Liver (tissue), 8 donors: ENCODE measurements at regions not wholly inside any gene's neighbourhood (a gene's known extent, or its start where the extent isn't known, plus 50 kb on each side); places are given as distances from the start of the nearest gene placed in this dataset.
A peak's percentile ranks its signal among the peaks of the same experiment; 100 is the strongest.

Experiments used
- DNase-seq: peaks from one replicate; pipeline ENCODE4 v3.0.0-alpha.2; 2017; ENCODE audit warnings: low spot score
- H3K27ac ChIP-seq, 2 donors: one replicate each; pipeline ENCODE4 v1.7.0; 2013; ENCODE audit warnings: inconsistent platforms in 2 of 2, low read length in 2 of 2, control low read depth in 1 of 2, low read depth in 1 of 2, mild to moderate bottlenecking in 1 of 2
- H3K27me3 ChIP-seq, 4 donors: one replicate each; pipeline versions ENCODE4 v1.6.1 to v1.7.0; 2013; ENCODE audit warnings: low read length in 3 of 4, inconsistent platforms in 1 of 4, mild to moderate bottlenecking in 1 of 4, moderate library complexity in 1 of 4; ENCODE audit not compliant: control insufficient read depth in 4 of 4, insufficient read depth in 4 of 4
- H3K36me3 ChIP-seq, 4 donors: one replicate each; pipeline versions ENCODE4 v1.6.1 to v1.7.0; 2013; ENCODE audit warnings: low read length in 3 of 4, mild to moderate bottlenecking in 3 of 4, low read depth in 1 of 4, moderate library complexity in 1 of 4; ENCODE audit not compliant: control insufficient read depth in 4 of 4, insufficient read depth in 3 of 4
- H3K4me1 ChIP-seq, 4 donors: one replicate each; pipeline versions ENCODE4 v1.6.1 to v1.7.0; 2013; ENCODE audit warnings: low read length in 3 of 4, mild to moderate bottlenecking in 3 of 4, moderate library complexity in 1 of 4; ENCODE audit not compliant: control insufficient read depth in 4 of 4, insufficient read depth in 4 of 4
- H3K4me3 ChIP-seq, 3 donors: one replicate each; pipeline versions ENCODE4 v1.6.1 to v1.7.0; 2013; ENCODE audit warnings: low read length in 3 of 3, control low read depth in 1 of 3, low read depth in 1 of 3, mild to moderate bottlenecking in 1 of 3
- H3K9ac ChIP-seq, 2 donors: one replicate each; pipeline ENCODE4 v1.7.0; 2013; ENCODE audit warnings: low read length in 2 of 2, mild to moderate bottlenecking in 2 of 2, moderate library complexity in 2 of 2, control low read depth in 1 of 2, low read depth in 1 of 2
- H3K9me3 ChIP-seq, 4 donors: one replicate each; pipeline versions ENCODE4 v1.6.1 to v1.7.0; 2013; ENCODE audit warnings: low read length in 3 of 4; ENCODE audit not compliant: control insufficient read depth in 4 of 4
- EGR1 ChIP-seq, 2 donors: IDR thresholded peaks; 2 replicates each; pipeline ENCODE4 v1.6.1; 2016 to 2018; ENCODE audit warnings: antibody characterized with exemption in 2 of 2, low read depth in 2 of 2
- FOXA1 ChIP-seq: IDR thresholded peaks from 2 replicates; pipeline ENCODE4 v1.6.1; 2016; ENCODE audit warnings: antibody characterized with exemption
- FOXA2 ChIP-seq: IDR thresholded peaks from 2 replicates; pipeline ENCODE4 v1.6.1; 2016; ENCODE audit warnings: antibody characterized with exemption
- GABPA ChIP-seq, 2 donors: IDR thresholded peaks in 1 of 2; conservative IDR thresholded peaks in 1 of 2; 2 replicates each; pipeline ENCODE4 v1.6.1; 2016; ENCODE audit warnings: antibody characterized with exemption in 2 of 2, mild to moderate bottlenecking in 1 of 2, moderate library complexity in 1 of 2
- HNF4A ChIP-seq, 2 donors: conservative IDR thresholded peaks; 2 replicates each; pipeline ENCODE4 v1.6.1; 2016; ENCODE audit warnings: antibody characterized with exemption in 2 of 2, mild to moderate bottlenecking in 2 of 2
- HNF4G ChIP-seq: IDR thresholded peaks from 2 replicates; pipeline ENCODE4 v1.6.1; 2016; ENCODE audit warnings: antibody characterized with exemption
- JUND ChIP-seq, 2 donors: IDR thresholded peaks; 2 replicates each; pipeline ENCODE4 v1.6.1; 2016; ENCODE audit warnings: antibody characterized with exemption in 2 of 2
- NR2F2 ChIP-seq: IDR thresholded peaks from 2 replicates; pipeline ENCODE4 v1.6.1; 2016; ENCODE audit warnings: antibody characterized with exemption
- RAD21 ChIP-seq, 2 donors: IDR thresholded peaks; 2 replicates each; pipeline ENCODE4 v1.6.1; 2016; ENCODE audit warnings: antibody characterized with exemption in 2 of 2, mild to moderate bottlenecking in 2 of 2
- RXRA ChIP-seq, 2 donors: IDR thresholded peaks; 2 replicates each; pipeline ENCODE4 v1.6.1; 2017 to 2018; ENCODE audit warnings: antibody characterized with exemption in 2 of 2, mild to moderate bottlenecking in 1 of 2
- SP1 ChIP-seq: IDR thresholded peaks from 2 replicates; pipeline ENCODE4 v1.6.1; 2018; ENCODE audit warnings: antibody characterized with exemption, mild to moderate bottlenecking
- TAF1 ChIP-seq: conservative IDR thresholded peaks from 2 replicates; pipeline ENCODE4 v1.6.1; 2016; ENCODE audit warnings: antibody characterized with exemption, mild to moderate bottlenecking
- YY1 ChIP-seq: IDR thresholded peaks from 2 replicates; pipeline ENCODE4 v1.6.1; 2016; ENCODE audit warnings: antibody characterized with exemption, mild to moderate bottlenecking
- whole genome bisulfite sequencing: extraction: QIAGEN DNeasy Blood & Tissue Kit; methylation state at CpG from one replicate; pipeline ENCODE4 v1.1.7; 2013; 5-methylcytosine and 5-hydroxymethylcytosine counted together
- TF ChIP-seq, protein P1 (sequence below): IDR thresholded peaks from 2 replicates; pipeline ENCODE4 v1.6.1; 2016; ENCODE audit warnings: antibody characterized with exemption
- TF ChIP-seq, protein P2 (sequence below): IDR thresholded peaks from 2 replicates; pipeline ENCODE4 v1.6.1; 2016; ENCODE audit warnings: antibody characterized with exemption, mild to moderate bottlenecking
- TF ChIP-seq, protein P3 (sequence below): IDR thresholded peaks from 2 replicates; pipeline ENCODE4 v1.6.1; 2016; ENCODE audit warnings: antibody characterized with exemption
- TF ChIP-seq, protein P4 (sequence below): fragments of 150-350 bp; IDR thresholded peaks from 2 replicates; pipeline ENCODE4 v1.5.1; 2017; ENCODE audit warnings: improper control_type of control experiment, low read depth, low read length; ENCODE audit not compliant: missing input control
- TF ChIP-seq, protein P5 (sequence below): IDR thresholded peaks from 2 replicates; pipeline ENCODE4 v1.6.1; 2016; ENCODE audit warnings: antibody characterized with exemption
- donor health status: healthy.
- donor health status: healthy.
- donor health status: healthy.
- donor health status: healthy.
- donor health status: healthy.

DNA sequence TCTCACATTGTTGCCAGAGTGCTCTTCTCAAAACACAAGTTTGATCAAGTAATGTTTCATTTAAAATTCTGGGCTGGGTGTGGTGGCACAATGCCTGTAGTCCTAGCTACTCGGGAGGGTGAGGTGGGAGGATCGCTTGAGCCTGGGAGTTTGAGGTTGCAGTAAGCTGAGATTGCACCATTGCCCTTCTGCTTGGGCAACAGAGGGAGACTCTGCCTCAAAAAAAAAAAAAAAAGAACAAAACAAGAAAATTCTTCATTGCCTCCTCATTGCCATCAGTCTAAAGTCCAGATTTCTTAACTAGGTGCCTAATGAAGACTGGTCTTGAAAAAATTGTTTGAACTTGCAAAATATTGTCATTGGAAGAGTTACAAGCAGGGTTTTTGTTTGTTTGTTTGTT, 120.1 kb downstream of the MFAP3L start:
- Histone ChIP-seq H3K36me3 (no peaks in the 10 kb centered on the region), H3K27ac (peak overlapping the region; percentile 23 to 53), H3K4me3 (no peak overlapping the region), H3K27me3 (no peaks in the 10 kb centered on the region), H3K9me3 (no peaks in the 10 kb centered on the region), H3K9ac (no peak overlapping the region), H3K4me1 (peaks cover 5 to 41% (median 21%) of the 10 kb centered on the region in 4 donors)
- WGBS: 40% methylated on average over 2 of the region's 2 CpGs
- TF ChIP-seq FOXA1: peak; percentile 36
- peak; percentile 85 for TF ChIP-seq HNF4G
- TF ChIP-seq RXRA (IDR thresholded peaks at IDR 0.05): peak; percentile 78 to 85
- TF ChIP-seq JUND (IDR thresholded peaks at IDR 0.05): peak; percentile 76 to 89
- TF ChIP-seq TAF1: no peak
- TF ChIP-seq, protein P1, sequence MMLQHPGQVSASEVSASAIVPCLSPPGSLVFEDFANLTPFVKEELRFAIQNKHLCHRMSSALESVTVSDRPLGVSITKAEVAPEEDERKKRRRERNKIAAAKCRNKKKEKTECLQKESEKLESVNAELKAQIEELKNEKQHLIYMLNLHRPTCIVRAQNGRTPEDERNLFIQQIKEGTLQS: peak; percentile 73
- no peak for TF ChIP-seq GABPA (IDR thresholded peaks at IDR 0.05 in 1 of 2, conservative IDR thresholded peaks at IDR 0.05 in 1 of 2)
- peak in 1 of 2 donors; percentile 28 for TF ChIP-seq EGR1 (IDR thresholded peaks at IDR 0.05; ENCODE audit: low read depth in 2 of 2)
- TF ChIP-seq, protein P2, sequence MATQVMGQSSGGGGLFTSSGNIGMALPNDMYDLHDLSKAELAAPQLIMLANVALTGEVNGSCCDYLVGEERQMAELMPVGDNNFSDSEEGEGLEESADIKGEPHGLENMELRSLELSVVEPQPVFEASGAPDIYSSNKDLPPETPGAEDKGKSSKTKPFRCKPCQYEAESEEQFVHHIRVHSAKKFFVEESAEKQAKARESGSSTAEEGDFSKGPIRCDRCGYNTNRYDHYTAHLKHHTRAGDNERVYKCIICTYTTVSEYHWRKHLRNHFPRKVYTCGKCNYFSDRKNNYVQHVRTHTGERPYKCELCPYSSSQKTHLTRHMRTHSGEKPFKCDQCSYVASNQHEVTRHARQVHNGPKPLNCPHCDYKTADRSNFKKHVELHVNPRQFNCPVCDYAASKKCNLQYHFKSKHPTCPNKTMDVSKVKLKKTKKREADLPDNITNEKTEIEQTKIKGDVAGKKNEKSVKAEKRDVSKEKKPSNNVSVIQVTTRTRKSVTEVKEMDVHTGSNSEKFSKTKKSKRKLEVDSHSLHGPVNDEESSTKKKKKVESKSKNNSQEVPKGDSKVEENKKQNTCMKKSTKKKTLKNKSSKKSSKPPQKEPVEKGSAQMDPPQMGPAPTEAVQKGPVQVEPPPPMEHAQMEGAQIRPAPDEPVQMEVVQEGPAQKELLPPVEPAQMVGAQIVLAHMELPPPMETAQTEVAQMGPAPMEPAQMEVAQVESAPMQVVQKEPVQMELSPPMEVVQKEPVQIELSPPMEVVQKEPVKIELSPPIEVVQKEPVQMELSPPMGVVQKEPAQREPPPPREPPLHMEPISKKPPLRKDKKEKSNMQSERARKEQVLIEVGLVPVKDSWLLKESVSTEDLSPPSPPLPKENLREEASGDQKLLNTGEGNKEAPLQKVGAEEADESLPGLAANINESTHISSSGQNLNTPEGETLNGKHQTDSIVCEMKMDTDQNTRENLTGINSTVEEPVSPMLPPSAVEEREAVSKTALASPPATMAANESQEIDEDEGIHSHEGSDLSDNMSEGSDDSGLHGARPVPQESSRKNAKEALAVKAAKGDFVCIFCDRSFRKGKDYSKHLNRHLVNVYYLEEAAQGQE: peak; percentile 36
- TF ChIP-seq NR2F2: no peak
- TF ChIP-seq HNF4A (conservative IDR thresholded peaks at IDR 0.05): peak; percentile 96 to 97
- TF ChIP-seq, protein P3, sequence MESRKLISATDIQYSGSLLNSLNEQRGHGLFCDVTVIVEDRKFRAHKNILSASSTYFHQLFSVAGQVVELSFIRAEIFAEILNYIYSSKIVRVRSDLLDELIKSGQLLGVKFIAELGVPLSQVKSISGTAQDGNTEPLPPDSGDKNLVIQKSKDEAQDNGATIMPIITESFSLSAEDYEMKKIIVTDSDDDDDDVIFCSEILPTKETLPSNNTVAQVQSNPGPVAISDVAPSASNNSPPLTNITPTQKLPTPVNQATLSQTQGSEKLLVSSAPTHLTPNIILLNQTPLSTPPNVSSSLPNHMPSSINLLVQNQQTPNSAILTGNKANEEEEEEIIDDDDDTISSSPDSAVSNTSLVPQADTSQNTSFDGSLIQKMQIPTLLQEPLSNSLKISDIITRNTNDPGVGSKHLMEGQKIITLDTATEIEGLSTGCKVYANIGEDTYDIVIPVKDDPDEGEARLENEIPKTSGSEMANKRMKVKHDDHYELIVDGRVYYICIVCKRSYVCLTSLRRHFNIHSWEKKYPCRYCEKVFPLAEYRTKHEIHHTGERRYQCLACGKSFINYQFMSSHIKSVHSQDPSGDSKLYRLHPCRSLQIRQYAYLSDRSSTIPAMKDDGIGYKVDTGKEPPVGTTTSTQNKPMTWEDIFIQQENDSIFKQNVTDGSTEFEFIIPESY: peak; percentile 49
- TF ChIP-seq, protein P4, sequence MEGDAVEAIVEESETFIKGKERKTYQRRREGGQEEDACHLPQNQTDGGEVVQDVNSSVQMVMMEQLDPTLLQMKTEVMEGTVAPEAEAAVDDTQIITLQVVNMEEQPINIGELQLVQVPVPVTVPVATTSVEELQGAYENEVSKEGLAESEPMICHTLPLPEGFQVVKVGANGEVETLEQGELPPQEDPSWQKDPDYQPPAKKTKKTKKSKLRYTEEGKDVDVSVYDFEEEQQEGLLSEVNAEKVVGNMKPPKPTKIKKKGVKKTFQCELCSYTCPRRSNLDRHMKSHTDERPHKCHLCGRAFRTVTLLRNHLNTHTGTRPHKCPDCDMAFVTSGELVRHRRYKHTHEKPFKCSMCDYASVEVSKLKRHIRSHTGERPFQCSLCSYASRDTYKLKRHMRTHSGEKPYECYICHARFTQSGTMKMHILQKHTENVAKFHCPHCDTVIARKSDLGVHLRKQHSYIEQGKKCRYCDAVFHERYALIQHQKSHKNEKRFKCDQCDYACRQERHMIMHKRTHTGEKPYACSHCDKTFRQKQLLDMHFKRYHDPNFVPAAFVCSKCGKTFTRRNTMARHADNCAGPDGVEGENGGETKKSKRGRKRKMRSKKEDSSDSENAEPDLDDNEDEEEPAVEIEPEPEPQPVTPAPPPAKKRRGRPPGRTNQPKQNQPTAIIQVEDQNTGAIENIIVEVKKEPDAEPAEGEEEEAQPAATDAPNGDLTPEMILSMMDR: no peak
- peak; percentile 72 for TF ChIP-seq YY1
- TF ChIP-seq FOXA2: peak; percentile 43
- peak; percentile 76 for TF ChIP-seq SP1
- TF ChIP-seq RAD21 (IDR thresholded peaks at IDR 0.05): peak; percentile 67 to 69
- TF ChIP-seq, protein P5, sequence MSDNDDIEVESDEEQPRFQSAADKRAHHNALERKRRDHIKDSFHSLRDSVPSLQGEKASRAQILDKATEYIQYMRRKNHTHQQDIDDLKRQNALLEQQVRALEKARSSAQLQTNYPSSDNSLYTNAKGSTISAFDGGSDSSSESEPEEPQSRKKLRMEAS: peak; percentile 68
- no peak for DNase-seq
